Activated T-cell treated with anti-CD3 and anti-CD28 coated beads, Interleukin-2, amount 50 U/mL, for 24 hours (primary cell): ENCODE measurements at regions not wholly inside any gene's neighbourhood (a gene's known extent, or its start where the extent isn't known, plus 50 kb on each side); places are given as distances from the start of the nearest gene placed in this dataset.

Experiments used
- DNase-seq: peaks from one replicate; pipeline ENCODE4 v3.0.0-alpha.2; 2020
- H3K27ac Mint-ChIP-seq: 2 replicates; pipeline ENCODE4 v1.8.0; 2020; ENCODE audit warnings: mild to moderate bottlenecking, mixed read lengths
- H3K27me3 Mint-ChIP-seq: 2 replicates; pipeline ENCODE4 v1.8.0; 2020; ENCODE audit warnings: mixed read lengths
- H3K36me3 Mint-ChIP-seq: 2 replicates; pipeline ENCODE4 v1.8.0; 2020; ENCODE audit warnings: low read depth, mixed read lengths
- H3K4me1 Mint-ChIP-seq: 2 replicates; pipeline ENCODE4 v1.8.0; 2020; ENCODE audit warnings: low read depth, mixed read lengths
- H3K4me3 Mint-ChIP-seq: 2 replicates; pipeline ENCODE4 v1.8.0; 2020; ENCODE audit warnings: mild to moderate bottlenecking, moderate library complexity, mixed read lengths
- H3K9me3 Mint-ChIP-seq: 2 replicates; pipeline ENCODE4 v1.8.0; 2020; ENCODE audit warnings: mixed read lengths

GRCh38 chr2:47239119-47239969, 63.0 kb upstream of the CALM2 start:
- no peaks in the 10 kb centered on the region for H3K9me3 Mint-ChIP-seq
- H3K27me3 Mint-ChIP-seq, result no peaks in the 10 kb centered on the region
- no peak overlapping the region for H3K27ac Mint-ChIP-seq
- peaks cover 1% of the 10 kb centered on the region for H3K4me1 Mint-ChIP-seq
- no peak overlapping the region for H3K4me3 Mint-ChIP-seq
- DNase-seq, result no peak
- H3K36me3 Mint-ChIP-seq, result no peaks in the 10 kb centered on the region

- no peak for DNase-seq
- no peaks in the 10 kb centered on the region for H3K27me3 Mint-ChIP-seq
- no peaks in the 10 kb centered on the region for H3K9me3 Mint-ChIP-seq
- H3K27ac Mint-ChIP-seq, result no peak overlapping the region
- no peaks in the 10 kb centered on the region for H3K36me3 Mint-ChIP-seq
- H3K4me3 Mint-ChIP-seq, result no peak overlapping the region
- H3K4me1 Mint-ChIP-seq, result peaks cover 1% of the 10 kb centered on the region
Observed at GRCh38 chr2:47238638-47239037, 62.3 kb upstream of the CALM2 start.

GRCh38 chr2:47237375-47238334, 61.3 kb upstream of the CALM2 start:
- Mint-ChIP-seq H3K4me3 (no peak overlapping the region), H3K27ac (peak overlapping the region; percentile 27), H3K36me3 (no peaks in the 10 kb centered on the region), H3K9me3 (no peaks in the 10 kb centered on the region), H3K4me1 (peaks cover 1% of the 10 kb centered on the region), H3K27me3 (no peaks in the 10 kb centered on the region)
- DNase-seq, result no peak

GRCh38 chr2:47236503-47237215, 60.3 kb upstream of the CALM2 start:
- peaks cover 1% of the 10 kb centered on the region for H3K4me1 Mint-ChIP-seq
- H3K36me3 Mint-ChIP-seq, result no peaks in the 10 kb centered on the region
- H3K27ac Mint-ChIP-seq, result no peak overlapping the region
- no peaks in the 10 kb centered on the region for H3K27me3 Mint-ChIP-seq
- H3K9me3 Mint-ChIP-seq, result no peaks in the 10 kb centered on the region
- H3K4me3 Mint-ChIP-seq, result no peak overlapping the region
- no peak for DNase-seq

- Mint-ChIP-seq H3K36me3 (no peaks in the 10 kb centered on the region), H3K27me3 (no peaks in the 10 kb centered on the region), H3K27ac (no peak overlapping the region), H3K4me3 (no peak overlapping the region), H3K9me3 (no peaks in the 10 kb centered on the region), H3K4me1 (peaks cover 1% of the 10 kb centered on the region)
- DNase-seq, result no peak
Observed at GRCh38 chr2:47235132-47235531, 58.8 kb upstream of the CALM2 start.

GRCh38 chr2:47234456-47234855, 58.1 kb upstream of the CALM2 start:
- no peak for DNase-seq
- Mint-ChIP-seq H3K9me3 (no peaks in the 10 kb centered on the region), H3K27ac (no peak overlapping the region), H3K4me3 (no peak overlapping the region), H3K27me3 (no peaks in the 10 kb centered on the region), H3K36me3 (no peaks in the 10 kb centered on the region), H3K4me1 (peaks cover 1% of the 10 kb centered on the region)

- H3K9me3 Mint-ChIP-seq, result no peaks in the 10 kb centered on the region
- no peak for DNase-seq
- no peaks in the 10 kb centered on the region for H3K27me3 Mint-ChIP-seq
- H3K27ac Mint-ChIP-seq, result no peak overlapping the region
- H3K4me1 Mint-ChIP-seq, result no peaks in the 10 kb centered on the region
- H3K4me3 Mint-ChIP-seq, result no peak overlapping the region
- no peaks in the 10 kb centered on the region for H3K36me3 Mint-ChIP-seq
Observed at GRCh38 chr2:47232738-47233415, 56.6 kb upstream of the CALM2 start.

- H3K4me1 Mint-ChIP-seq, result no peaks in the 10 kb centered on the region
- H3K9me3 Mint-ChIP-seq, result no peaks in the 10 kb centered on the region
- DNase-seq, result no peak
- no peaks in the 10 kb centered on the region for H3K27me3 Mint-ChIP-seq
- no peak overlapping the region for H3K27ac Mint-ChIP-seq
- H3K36me3 Mint-ChIP-seq, result no peaks in the 10 kb centered on the region
- no peak overlapping the region for H3K4me3 Mint-ChIP-seq
Observed at GRCh38 chr2:47230418-47230817, 54.1 kb upstream of the CALM2 start.

GRCh38 chr2:47227532-47228279, 51.4 kb upstream of the CALM2 start:
- H3K27ac Mint-ChIP-seq, result no peak overlapping the region
- H3K4me3 Mint-ChIP-seq, result no peak overlapping the region
- H3K27me3 Mint-ChIP-seq, result no peaks in the 10 kb centered on the region

GRCh38 chr2:47226923-47227220, 50.6 kb upstream of the CALM2 start:
- no peak overlapping the region for H3K4me3 Mint-ChIP-seq
- no peak overlapping the region for H3K27ac Mint-ChIP-seq
- H3K27me3 Mint-ChIP-seq, result no peaks in the 10 kb centered on the region
- DNase-seq, result no peak
- H3K36me3 Mint-ChIP-seq, result no peaks in the 10 kb centered on the region
- H3K4me1 Mint-ChIP-seq, result no peaks in the 10 kb centered on the region
- H3K9me3 Mint-ChIP-seq, result no peaks in the 10 kb centered on the region

More at GRCh38 chr2:47227532-47228279, 51.4 kb upstream of the CALM2 start:
- no peaks in the 10 kb centered on the region for H3K4me1 Mint-ChIP-seq
- no peaks in the 10 kb centered on the region for H3K36me3 Mint-ChIP-seq
- no peak for DNase-seq
- no peaks in the 10 kb centered on the region for H3K9me3 Mint-ChIP-seq

- Mint-ChIP-seq H3K36me3 (no peaks in the 10 kb centered on the region), H3K27ac (no peak overlapping the region), H3K27me3 (no peaks in the 10 kb centered on the region), H3K4me3 (no peak overlapping the region), H3K9me3 (no peaks in the 10 kb centered on the region), H3K4me1 (no peaks in the 10 kb centered on the region)
- no peak for DNase-seq
Observed at GRCh38 chr2:47226132-47226922, 50.0 kb upstream of the CALM2 start.
